Natural killer cell treated with Interleukin-12 subunit alpha and Interleukin-12 subunit beta and Interleukin-15 and Interleukin-18, amount 100 ng/mL, for 72 hours (primary cell): ENCODE measurements at regions not wholly inside any gene's neighbourhood (a gene's known extent, or its start where the extent isn't known, plus 50 kb on each side); places are given as distances from the start of the nearest gene placed in this dataset.

ENCODE experiments used
- ATAC-seq, 2 donors: fragments of 150-1000 bp; cut with Tn5 transposase in 1 of 2; sonication (Bioruptor Pico), chemical (Tn5 transposase) in 1 of 2; 2 replicates each; pipeline ENCODE4 v1.10.0; 2021
- DNase-seq: peaks from one replicate; pipeline ENCODE4 v3.0.0; 2022; ENCODE audit warnings: low spot score
- H3K27ac Mint-ChIP-seq, 2 donors: 1 replicate in 1 of 2; 2 replicates in 1 of 2; pipeline ENCODE4 v1.8.0; 2022; ENCODE audit warnings: mixed read lengths in 2 of 2, mild to moderate bottlenecking in 1 of 2, moderate library complexity in 1 of 2
- H3K27me3 Mint-ChIP-seq, 2 donors: 1 replicate in 1 of 2; 2 replicates in 1 of 2; pipeline ENCODE4 v1.8.0; 2022; ENCODE audit warnings: mixed read lengths in 2 of 2
- H3K36me3 Mint-ChIP-seq: one replicate; pipeline ENCODE4 v1.8.0; 2022; ENCODE audit warnings: mixed read lengths
- H3K4me1 Mint-ChIP-seq, 2 donors: 1 replicate in 1 of 2; 2 replicates in 1 of 2; pipeline ENCODE4 v1.8.0; 2022; ENCODE audit warnings: low read depth in 2 of 2, mixed read lengths in 2 of 2, mild to moderate bottlenecking in 1 of 2
- H3K4me3 Mint-ChIP-seq: one replicate; pipeline ENCODE4 v1.8.0; 2022; ENCODE audit warnings: mixed read lengths
- H3K9me3 Mint-ChIP-seq: 2 replicates; pipeline ENCODE4 v1.8.0; 2022; ENCODE audit warnings: mixed read lengths

DNA sequence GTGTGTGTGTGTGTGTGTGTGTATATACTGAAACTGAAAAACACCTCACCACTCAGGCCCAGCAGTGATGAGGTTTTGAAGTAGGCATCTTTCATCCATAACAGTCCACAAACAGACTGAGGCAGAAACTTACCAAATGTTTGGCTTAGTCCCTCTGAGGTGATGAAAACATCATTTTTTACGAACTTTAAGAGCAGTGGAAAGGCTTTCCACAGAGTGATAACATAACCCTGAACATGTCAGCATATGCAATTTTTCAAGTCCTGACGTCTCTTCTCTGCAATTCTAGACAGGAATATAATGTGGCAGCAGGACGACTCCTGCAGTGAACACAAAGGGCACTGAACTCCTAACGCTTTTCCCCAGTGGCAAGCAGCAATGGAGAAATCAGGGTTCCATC, 247.0 kb upstream of the THBS1 start:
- ATAC-seq (no peak), DNase-seq (no peak)
- no peak overlapping the region for H3K4me3 Mint-ChIP-seq
- H3K4me1 Mint-ChIP-seq, result no peaks in the 10 kb centered on the region
- H3K36me3 Mint-ChIP-seq, result no peaks in the 10 kb centered on the region
- H3K9me3 Mint-ChIP-seq, result no peaks in the 10 kb centered on the region
- H3K27ac Mint-ChIP-seq, result no peak overlapping the region
- H3K27me3 Mint-ChIP-seq, result peaks cover 16 to 17% of the 10 kb centered on the region in 2 donors

DNA sequence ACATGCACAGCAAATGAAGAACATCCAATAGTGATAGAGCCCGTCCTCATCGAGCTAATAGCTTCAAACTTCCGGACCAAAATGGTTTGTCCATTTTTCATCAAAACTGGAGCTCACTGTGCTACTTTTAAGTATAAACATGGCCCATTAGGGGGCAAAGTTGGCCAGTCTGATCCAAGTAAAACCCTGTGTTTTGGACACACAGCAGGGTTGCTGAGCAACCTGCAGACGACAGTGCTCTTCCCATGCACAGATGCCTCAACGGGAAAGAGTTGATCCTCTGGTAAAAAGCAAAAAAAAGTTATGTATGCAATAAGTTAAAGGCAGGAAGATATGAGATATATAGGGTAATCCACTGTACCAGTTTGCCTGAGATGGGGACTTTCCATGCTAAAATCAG, 244.0 kb upstream of the THBS1 start:
- Mint-ChIP-seq H3K36me3 (no peaks in the 10 kb centered on the region), H3K9me3 (no peaks in the 10 kb centered on the region), H3K4me1 (no peaks in the 10 kb centered on the region), H3K4me3 (no peak overlapping the region), H3K27ac (no peak overlapping the region), H3K27me3 (peaks cover 16 to 32% of the 10 kb centered on the region in 2 donors)
- ATAC-seq, result no peak
- DNase-seq, result no peak

DNA sequence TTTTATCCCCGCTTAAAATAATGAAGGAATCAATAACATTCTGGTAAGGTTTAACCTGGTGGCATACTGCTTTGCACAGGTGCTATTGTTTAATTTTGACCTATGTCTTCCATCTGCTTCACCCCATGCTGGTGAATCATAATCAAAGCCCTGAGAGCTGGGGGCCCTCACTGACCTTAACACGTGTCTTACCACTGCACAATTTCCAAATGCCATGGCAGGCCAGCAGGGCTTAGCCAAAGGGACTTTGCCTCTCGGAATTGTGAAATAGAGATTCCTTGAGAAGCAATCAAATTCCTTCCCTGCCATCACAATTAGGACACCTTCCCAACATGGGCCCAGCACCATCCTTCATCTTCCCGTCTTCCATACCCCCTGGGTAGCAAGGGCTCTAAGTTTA, 242.6 kb upstream of the THBS1 start:
- peaks cover 2% of the 10 kb centered on the region for H3K9me3 Mint-ChIP-seq
- no peaks in the 10 kb centered on the region for H3K36me3 Mint-ChIP-seq
- H3K4me1 Mint-ChIP-seq, result no peaks in the 10 kb centered on the region
- peaks cover 13 to 34% of the 10 kb centered on the region in 2 donors for H3K27me3 Mint-ChIP-seq
- ATAC-seq (no peak), DNase-seq (no peak)
- H3K27ac Mint-ChIP-seq, result no peak overlapping the region
- no peak overlapping the region for H3K4me3 Mint-ChIP-seq

DNA sequence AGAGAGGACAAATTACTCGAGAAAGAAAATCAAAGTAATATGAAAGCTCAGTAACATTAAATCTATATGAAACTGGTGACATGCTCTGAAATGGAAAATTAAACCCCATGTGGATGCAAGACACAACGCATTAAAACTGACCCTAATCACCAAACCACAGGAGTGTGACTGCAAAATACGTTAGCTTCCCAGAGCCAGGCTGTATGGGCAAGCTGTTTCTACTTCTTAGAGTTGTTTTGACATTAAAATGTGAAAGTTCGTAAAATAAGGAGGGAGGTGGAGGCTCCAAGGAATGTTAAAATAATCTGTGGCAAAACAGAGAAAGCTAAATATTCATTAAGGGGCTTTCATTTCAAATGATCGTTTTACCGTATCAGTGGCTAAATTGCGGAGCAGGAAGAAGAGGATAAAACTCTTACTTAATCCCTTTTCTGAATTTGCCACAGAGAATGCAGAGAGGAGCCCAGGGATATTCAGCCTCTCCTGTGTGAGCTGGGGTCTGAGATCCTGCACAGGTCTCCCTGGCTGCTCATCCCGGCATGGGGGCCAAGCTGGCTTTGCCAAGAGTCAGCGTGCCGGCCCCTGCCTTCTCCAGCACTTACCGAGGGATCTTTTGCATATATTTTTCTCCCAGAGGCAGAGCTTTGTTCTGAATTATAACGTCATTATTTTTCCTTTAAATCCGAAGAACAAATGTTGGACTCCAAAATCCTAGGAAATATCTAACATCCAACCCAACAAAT, 239.8 kb upstream of the THBS1 start:
- DNase-seq (no peak), ATAC-seq (no peak)
- Mint-ChIP-seq H3K27me3 (peaks cover 9 to 40% of the 10 kb centered on the region in 2 donors), H3K36me3 (no peaks in the 10 kb centered on the region), H3K4me3 (no peak overlapping the region), H3K9me3 (peaks cover 2% of the 10 kb centered on the region), H3K27ac (no peak overlapping the region), H3K4me1 (no peaks in the 10 kb centered on the region)

DNA sequence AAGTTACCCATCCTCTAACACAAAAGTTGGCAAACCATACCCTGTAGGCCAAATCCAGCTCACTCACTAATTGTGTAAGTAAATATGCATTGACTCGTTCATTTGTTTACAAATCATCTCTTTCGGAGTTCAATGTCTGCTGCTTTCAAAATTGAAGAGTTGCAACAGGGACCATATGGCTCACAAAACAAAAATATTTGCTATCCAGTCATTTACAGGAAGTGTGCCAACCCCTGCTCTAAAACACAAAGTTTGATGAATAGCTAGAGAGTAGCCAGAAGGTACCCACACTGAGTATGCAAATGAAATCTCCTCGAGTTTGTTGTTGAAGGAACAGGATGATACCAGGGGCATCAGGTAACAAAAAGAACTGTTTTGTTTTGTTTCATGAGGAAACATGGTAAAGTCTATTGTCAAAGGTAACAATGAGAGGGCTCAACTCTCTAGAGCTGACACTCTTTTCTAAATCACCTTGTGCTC, 236.2 kb upstream of the THBS1 start:
- H3K4me3 Mint-ChIP-seq, result no peak overlapping the region
- ATAC-seq (no peak), DNase-seq (no peak)
- no peaks in the 10 kb centered on the region for H3K36me3 Mint-ChIP-seq
- peaks cover 5 to 23% of the 10 kb centered on the region in 2 donors for H3K27me3 Mint-ChIP-seq
- no peak overlapping the region for H3K27ac Mint-ChIP-seq
- peaks cover 2% of the 10 kb centered on the region for H3K9me3 Mint-ChIP-seq
- no peaks in the 10 kb centered on the region for H3K4me1 Mint-ChIP-seq

DNA sequence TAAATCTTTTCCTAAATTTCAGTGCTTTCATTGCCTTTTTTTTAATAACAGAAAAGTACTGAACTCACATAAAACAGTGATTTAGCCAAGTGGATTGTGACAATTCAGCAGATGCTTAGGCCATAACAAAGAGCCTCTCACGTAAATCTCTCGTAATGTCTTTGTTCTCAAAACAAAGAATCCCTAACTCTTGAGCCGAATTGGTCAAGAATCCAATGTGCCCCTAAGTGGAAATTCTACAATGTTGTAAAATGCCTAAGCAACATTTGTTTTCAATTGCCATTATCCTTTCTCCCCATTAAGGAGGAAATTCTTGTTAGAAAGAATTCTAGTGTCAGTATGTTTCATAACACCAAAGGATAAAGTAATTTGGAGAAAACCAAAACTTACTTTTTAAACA, 235.7 kb upstream of the THBS1 start:
- Mint-ChIP-seq H3K27ac (no peak overlapping the region), H3K4me3 (no peak overlapping the region), H3K27me3 (peaks cover 5 to 22% of the 10 kb centered on the region in 2 donors), H3K4me1 (no peaks in the 10 kb centered on the region), H3K9me3 (peaks cover 2% of the 10 kb centered on the region), H3K36me3 (no peaks in the 10 kb centered on the region)
- DNase-seq (no peak), ATAC-seq (no peak)

DNA sequence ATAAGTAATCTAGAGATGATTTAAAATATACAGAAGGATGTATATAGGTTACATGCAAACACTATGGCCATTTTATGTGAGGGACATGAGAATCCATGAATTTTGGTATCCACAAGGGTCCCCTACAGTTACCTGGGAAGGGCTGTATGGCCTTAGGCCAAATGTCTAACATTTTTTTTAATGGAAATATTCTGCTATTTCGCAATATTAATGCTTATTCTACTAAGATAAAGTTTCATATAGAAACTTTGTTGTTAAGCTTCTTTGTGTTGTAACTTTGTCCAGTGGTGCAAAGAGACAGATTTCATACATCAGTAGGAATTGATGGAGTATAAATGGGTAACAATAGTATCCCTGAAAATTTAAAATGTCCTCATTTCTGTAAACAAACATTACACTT, 233.4 kb upstream of the THBS1 start:
- Mint-ChIP-seq H3K9me3 (peaks cover 2% of the 10 kb centered on the region), H3K36me3 (no peaks in the 10 kb centered on the region), H3K27ac (no peak overlapping the region), H3K4me3 (no peak overlapping the region), H3K27me3 (peaks cover 3 to 12% of the 10 kb centered on the region in 2 donors), H3K4me1 (no peaks in the 10 kb centered on the region)
- DNase-seq (no peak), ATAC-seq (no peak)

DNA sequence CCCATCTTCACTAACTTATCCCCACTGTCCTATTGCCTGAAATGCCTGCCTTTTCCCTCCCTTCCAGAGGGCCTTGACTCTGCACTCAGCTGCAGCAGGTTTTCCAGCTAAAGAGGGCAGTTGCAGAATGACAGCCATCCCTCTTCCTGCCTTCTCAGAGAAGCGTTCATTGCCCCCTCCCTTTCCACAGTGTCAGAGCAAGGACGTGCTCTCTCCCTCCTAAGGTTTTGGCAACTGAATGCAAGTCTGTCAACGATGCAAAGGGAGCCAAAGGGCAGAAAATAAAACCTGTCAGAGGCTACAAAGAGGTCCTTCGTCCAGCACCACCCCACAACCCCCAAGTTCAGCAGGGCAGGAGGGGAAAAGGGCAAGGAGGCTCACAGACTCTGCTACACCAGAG, 230.1 kb upstream of the THBS1 start:
- H3K4me3 Mint-ChIP-seq, result no peak overlapping the region
- H3K4me1 Mint-ChIP-seq, result no peaks in the 10 kb centered on the region
- no peak for DNase-seq
- peaks cover 3 to 7% of the 10 kb centered on the region in 2 donors for H3K27me3 Mint-ChIP-seq
- H3K9me3 Mint-ChIP-seq, result no peaks in the 10 kb centered on the region
- no peak for ATAC-seq
- H3K36me3 Mint-ChIP-seq, result no peaks in the 10 kb centered on the region
- no peak overlapping the region for H3K27ac Mint-ChIP-seq

DNA sequence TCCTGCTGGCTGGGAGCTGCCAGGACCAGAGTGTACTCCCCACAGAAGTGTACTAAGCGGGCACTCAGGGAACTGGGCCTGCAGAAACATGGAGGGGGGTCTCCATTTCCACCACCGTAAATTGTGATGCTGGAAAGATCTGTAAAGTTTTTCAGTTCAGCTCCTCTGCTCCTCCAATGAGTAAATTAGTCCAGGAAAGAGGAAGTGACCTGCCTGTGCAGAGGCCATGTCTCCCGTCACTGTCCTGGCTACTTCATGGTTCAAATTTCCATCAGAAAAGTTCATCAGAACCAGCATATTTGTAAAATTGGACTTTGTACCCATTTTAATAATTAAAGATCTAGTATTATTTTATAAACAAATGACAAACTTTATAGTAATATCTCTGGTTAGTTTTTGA, 226.7 kb upstream of the THBS1 start:
- no peak overlapping the region for H3K4me3 Mint-ChIP-seq
- no peaks in the 10 kb centered on the region for H3K36me3 Mint-ChIP-seq
- H3K9me3 Mint-ChIP-seq, result no peaks in the 10 kb centered on the region
- H3K27ac Mint-ChIP-seq, result no peak overlapping the region
- peaks cover 9 to 20% of the 10 kb centered on the region in 2 donors for H3K27me3 Mint-ChIP-seq
- no peak for DNase-seq
- no peak for ATAC-seq
- no peaks in the 10 kb centered on the region for H3K4me1 Mint-ChIP-seq

DNA sequence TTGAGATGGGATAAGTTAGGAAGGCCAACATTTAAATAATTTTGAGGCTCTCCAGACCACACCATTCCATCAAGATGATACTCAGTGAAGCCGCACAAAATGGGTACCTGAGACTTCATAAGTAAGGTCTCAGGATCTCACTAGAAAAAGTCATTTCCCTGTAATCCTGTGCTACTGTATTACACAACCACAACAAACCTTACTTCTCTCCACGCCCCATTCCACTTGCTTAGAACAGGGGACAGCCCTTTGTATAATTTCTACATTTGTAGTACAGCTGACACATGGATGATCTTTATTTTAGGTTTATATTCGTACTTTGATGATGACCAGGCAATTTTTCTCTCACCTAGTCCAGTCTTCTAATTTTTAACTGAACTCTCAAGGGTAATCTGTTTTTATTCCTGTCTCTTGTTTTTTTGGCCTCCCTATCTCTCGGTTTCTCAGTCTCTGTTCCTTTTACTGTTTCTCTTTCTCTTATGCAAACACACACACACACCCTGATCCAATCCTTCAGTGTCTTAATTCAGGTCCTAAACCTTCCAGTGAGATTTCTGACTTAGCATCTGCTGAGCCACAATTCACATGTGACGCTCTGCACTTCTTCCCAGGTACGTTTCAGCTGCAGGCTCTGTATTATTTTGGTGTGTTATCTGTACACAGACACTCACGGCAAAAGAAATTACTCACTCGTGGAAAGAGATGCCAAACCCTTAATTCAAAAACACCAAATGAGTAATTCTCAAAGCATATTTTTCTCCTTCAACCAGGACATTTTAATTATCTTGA, 223.2 kb upstream of the THBS1 start:
- ATAC-seq (no peak), DNase-seq (no peak)
- Mint-ChIP-seq H3K4me1 (no peaks in the 10 kb centered on the region), H3K9me3 (no peaks in the 10 kb centered on the region), H3K36me3 (no peaks in the 10 kb centered on the region), H3K4me3 (no peak overlapping the region), H3K27me3 (peaks cover 10 to 35% of the 10 kb centered on the region in 2 donors), H3K27ac (no peak overlapping the region)

DNA sequence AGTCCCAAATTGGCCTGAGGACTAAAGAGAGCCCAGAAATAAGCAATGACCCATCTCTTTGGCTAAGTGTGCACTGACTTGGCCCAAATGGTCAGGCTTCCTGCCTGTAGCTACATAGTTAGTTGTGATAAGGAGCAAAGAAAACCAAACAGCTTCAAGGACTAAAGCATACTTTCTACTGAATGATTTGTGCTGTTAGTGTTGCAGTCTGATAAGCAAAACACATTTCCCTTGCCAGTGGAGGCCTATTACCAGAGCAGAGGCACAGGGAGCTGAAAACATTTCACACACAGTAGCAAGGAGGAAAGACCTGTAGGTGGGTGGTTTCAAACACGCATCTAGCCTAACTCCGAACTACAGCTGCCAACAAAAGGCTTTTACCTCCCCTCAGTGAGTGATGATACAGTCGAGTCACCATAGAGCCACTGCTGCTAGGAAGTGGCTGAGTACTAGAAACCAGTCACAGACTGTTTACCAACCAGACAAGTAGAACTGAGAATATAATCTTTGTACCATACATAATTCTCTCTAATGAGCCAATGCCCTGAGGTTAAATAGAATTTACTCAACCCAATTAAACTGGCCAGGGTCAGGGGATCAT, 222.3 kb upstream of the THBS1 start:
- no peaks in the 10 kb centered on the region for H3K36me3 Mint-ChIP-seq
- H3K4me3 Mint-ChIP-seq, result no peak overlapping the region
- DNase-seq (no peak), ATAC-seq (no peak)
- H3K4me1 Mint-ChIP-seq, result no peaks in the 10 kb centered on the region
- peaks cover 14 to 35% of the 10 kb centered on the region in 2 donors for H3K27me3 Mint-ChIP-seq
- H3K27ac Mint-ChIP-seq, result no peak overlapping the region
- no peaks in the 10 kb centered on the region for H3K9me3 Mint-ChIP-seq

DNA sequence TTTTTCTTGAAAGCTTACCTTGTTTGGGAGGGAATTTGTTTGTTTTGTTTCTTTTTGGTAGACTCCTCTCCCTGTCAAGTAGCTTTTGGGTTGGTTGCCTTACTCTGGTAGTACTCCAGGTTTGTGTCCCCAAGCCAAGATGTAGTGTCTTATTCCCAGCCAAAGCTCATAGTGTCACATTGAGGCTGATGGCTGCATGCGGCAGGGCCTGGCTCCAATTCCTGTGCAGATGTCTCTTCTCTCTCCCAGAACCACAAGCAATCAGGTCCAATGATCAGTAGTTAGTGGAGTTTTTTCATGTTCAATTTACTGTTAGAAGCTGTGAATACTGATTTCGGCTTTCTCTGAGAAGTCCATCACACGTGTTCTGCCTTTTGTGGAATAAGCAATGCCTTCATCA, 221.1 kb upstream of the THBS1 start:
- H3K4me3 Mint-ChIP-seq, result no peak overlapping the region
- no peaks in the 10 kb centered on the region for H3K36me3 Mint-ChIP-seq
- no peak for DNase-seq
- H3K27me3 Mint-ChIP-seq, result peaks cover 18 to 35% of the 10 kb centered on the region in 2 donors
- H3K4me1 Mint-ChIP-seq, result no peaks in the 10 kb centered on the region
- H3K27ac Mint-ChIP-seq, result no peak overlapping the region
- H3K9me3 Mint-ChIP-seq, result no peaks in the 10 kb centered on the region
- no peak for ATAC-seq

DNA sequence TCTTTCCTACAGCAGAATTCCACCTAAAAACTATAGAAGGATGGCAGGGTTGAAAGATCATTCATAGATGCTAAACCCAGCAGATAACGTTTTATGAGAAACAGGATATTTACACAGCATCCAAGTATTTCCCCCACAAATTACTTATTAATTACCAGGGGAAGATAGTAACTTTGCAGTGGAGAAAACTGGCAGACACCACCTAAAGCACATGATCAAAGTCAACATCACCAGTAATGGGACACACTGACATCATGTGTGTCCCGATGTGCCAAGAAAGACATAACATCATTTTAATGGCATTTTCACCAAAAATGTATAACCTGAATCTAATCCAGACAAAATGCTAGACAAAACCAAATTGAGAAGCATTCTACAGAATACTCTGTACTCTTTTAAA, 220.4 kb upstream of the THBS1 start:
- Mint-ChIP-seq H3K4me1 (no peaks in the 10 kb centered on the region), H3K36me3 (no peaks in the 10 kb centered on the region), H3K27ac (no peak overlapping the region), H3K4me3 (no peak overlapping the region), H3K27me3 (peaks cover 18 to 35% of the 10 kb centered on the region in 2 donors), H3K9me3 (no peaks in the 10 kb centered on the region)
- ATAC-seq (no peak), DNase-seq (no peak)

DNA sequence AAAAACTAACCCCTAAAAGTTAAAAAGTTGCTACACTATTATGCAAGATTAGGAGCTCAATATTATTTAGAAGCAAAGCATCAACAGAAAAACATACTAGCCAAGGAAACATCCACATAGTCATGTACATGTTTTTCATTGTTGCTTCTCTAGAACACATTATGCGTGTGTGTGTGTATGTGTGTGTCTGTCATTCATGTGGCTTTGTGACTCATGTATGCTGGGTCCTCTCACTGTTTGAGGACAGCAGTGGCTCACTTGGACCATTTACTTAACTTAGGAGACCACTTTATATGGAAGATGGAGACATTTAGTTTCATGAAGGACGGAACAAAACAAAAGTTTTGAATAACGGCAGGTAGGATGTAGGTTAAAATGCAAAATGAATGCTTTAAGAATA, 219.4 kb upstream of the THBS1 start:
- Mint-ChIP-seq H3K36me3 (no peaks in the 10 kb centered on the region), H3K4me1 (no peaks in the 10 kb centered on the region), H3K27ac (no peak overlapping the region), H3K4me3 (no peak overlapping the region), H3K27me3 (peaks cover 18 to 38% of the 10 kb centered on the region in 2 donors), H3K9me3 (no peaks in the 10 kb centered on the region)
- no peak for DNase-seq
- no peak for ATAC-seq
